T-helper 2 cell (primary cell): ENCODE measurements at regions not wholly inside any gene's neighbourhood (a gene's known extent, or its start where the extent isn't known, plus 50 kb on each side); places are given as distances from the start of the nearest gene placed in this dataset.

Experiments used
- DNase-seq, 5 experiments: peaks; one replicate each; pipeline versions ENCODE4 v3.0.0 to v3.0.0-alpha.2; 2012 to 2022

- no peak for DNase-seq
These were observed 521.4 kb downstream of the CAAP1 start for GRCh38 chr9:26371236-26371635.

GRCh38 chr9:26369093-26369492 lies 523.5 kb downstream of the CAAP1 start:
- no peak for DNase-seq

- DNase-seq, result no peak
These were observed 524.4 kb downstream of the CAAP1 start for GRCh38 chr9:26368241-26368640.

- DNase-seq, result no peak
These were observed 531.6 kb downstream of the CAAP1 start for GRCh38 chr9:26361010-26361409.

- DNase-seq, result no peak
These were observed 533.8 kb downstream of the CAAP1 start for GRCh38 chr9:26358836-26359235.

- DNase-seq, result no peak
These were observed 534.7 kb downstream of the CAAP1 start for GRCh38 chr9:26357803-26358344.

- DNase-seq, result no peak
These were observed 536.1 kb downstream of the CAAP1 start for GRCh38 chr9:26356491-26356890.

GRCh38 chr9:26346942-26347477 lies 545.6 kb downstream of the CAAP1 start:
- DNase-seq, result no peak

GRCh38 chr9:26341545-26341944 lies 551.1 kb downstream of the CAAP1 start:
- no peak for DNase-seq

GRCh38 chr9:26339796-26340195 lies 552.8 kb downstream of the CAAP1 start:
- DNase-seq, result no peak

- DNase-seq, result no peak
These were observed 557.5 kb downstream of the CAAP1 start for GRCh38 chr9:26335116-26335515.

GRCh38 chr9:26334706-26335105 lies 557.9 kb downstream of the CAAP1 start:
- no peak for DNase-seq

GRCh38 chr9:26331223-26331622 lies 561.4 kb downstream of the CAAP1 start:
- no peak for DNase-seq

GRCh38 chr9:26329974-26330373 lies 562.6 kb downstream of the CAAP1 start:
- no peak for DNase-seq

GRCh38 chr9:26326563-26326962 lies 566.0 kb downstream of the CAAP1 start:
- peak in 1 of 5 experiments; percentile 17 for DNase-seq

GRCh38 chr9:26325444-26325829 lies 567.2 kb downstream of the CAAP1 start:
- no peak for DNase-seq

GRCh38 chr9:26324786-26325443 lies 567.7 kb downstream of the CAAP1 start:
- DNase-seq, result no peak

- DNase-seq, result no peak
These were observed 570.7 kb downstream of the CAAP1 start for GRCh38 chr9:26321935-26322334.

GRCh38 chr9:26319859-26320258 lies 572.7 kb downstream of the CAAP1 start:
- no peak for DNase-seq

- no peak for DNase-seq
These were observed 579.5 kb downstream of the CAAP1 start for GRCh38 chr9:26313108-26313507.

GRCh38 chr9:26311463-26311995 lies 581.1 kb downstream of the CAAP1 start:
- DNase-seq, result no peak

- no peak for DNase-seq
These were observed 582.3 kb downstream of the CAAP1 start for GRCh38 chr9:26310294-26310693.

- DNase-seq, result no peak
These were observed 584.3 kb downstream of the CAAP1 start for GRCh38 chr9:26308328-26308727.

GRCh38 chr9:26301659-26302058 lies 590.9 kb downstream of the CAAP1 start:
- no peak for DNase-seq
